ENCODE measurements at regions not wholly inside any gene's neighbourhood (a gene's known extent, or its start where the extent isn't known, plus 50 kb on each side); places are given as distances from the start of the nearest gene placed in this dataset.

DNA sequence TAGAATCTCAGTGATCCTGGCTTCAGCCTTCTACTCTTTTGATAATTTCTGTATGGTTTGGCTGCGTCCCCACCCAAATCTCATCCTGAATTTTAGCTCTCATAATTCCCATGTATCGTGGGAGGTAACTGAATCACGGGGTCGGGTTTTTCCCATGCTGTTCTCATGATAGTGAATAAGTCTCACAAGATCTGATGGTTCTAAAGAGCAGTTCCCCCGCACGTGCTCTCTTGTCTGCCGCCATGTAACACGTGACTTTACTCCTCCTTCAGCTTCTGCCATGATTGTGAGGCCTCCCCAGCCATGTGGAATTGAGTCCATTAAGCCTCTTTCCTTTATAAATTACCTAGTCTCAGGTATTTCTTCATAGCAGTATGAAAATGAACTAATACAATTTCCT, 507.2 kb downstream of the CDH26 start:
- no peaks in the 10 kb centered on the region for H3K27me3 Mint-ChIP-seq (ENCODE audit: unreplicated experiment)
- peaks cover 1% of the 10 kb centered on the region for H3K9me3 Mint-ChIP-seq (ENCODE audit: unreplicated experiment)
- TF ChIP-seq, protein P1, sequence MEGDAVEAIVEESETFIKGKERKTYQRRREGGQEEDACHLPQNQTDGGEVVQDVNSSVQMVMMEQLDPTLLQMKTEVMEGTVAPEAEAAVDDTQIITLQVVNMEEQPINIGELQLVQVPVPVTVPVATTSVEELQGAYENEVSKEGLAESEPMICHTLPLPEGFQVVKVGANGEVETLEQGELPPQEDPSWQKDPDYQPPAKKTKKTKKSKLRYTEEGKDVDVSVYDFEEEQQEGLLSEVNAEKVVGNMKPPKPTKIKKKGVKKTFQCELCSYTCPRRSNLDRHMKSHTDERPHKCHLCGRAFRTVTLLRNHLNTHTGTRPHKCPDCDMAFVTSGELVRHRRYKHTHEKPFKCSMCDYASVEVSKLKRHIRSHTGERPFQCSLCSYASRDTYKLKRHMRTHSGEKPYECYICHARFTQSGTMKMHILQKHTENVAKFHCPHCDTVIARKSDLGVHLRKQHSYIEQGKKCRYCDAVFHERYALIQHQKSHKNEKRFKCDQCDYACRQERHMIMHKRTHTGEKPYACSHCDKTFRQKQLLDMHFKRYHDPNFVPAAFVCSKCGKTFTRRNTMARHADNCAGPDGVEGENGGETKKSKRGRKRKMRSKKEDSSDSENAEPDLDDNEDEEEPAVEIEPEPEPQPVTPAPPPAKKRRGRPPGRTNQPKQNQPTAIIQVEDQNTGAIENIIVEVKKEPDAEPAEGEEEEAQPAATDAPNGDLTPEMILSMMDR (IDR thresholded peaks at IDR 0.05; ENCODE audit: partially characterized antibody, unreplicated experiment): no peak
- no peak for DNase-seq
- H3K36me3 Mint-ChIP-seq (ENCODE audit: unreplicated experiment): peaks cover 4% of the 10 kb centered on the region
- H3K4me1 Mint-ChIP-seq (ENCODE audit: low read depth, unreplicated experiment): no peaks in the 10 kb centered on the region
- no peak overlapping the region for H3K4me3 Mint-ChIP-seq (ENCODE audit: unreplicated experiment)
- no peak overlapping the region for H3K27ac Mint-ChIP-seq (ENCODE audit: unreplicated experiment)

- TF ChIP-seq, protein P1 (IDR thresholded peaks at IDR 0.05; ENCODE audit: partially characterized antibody, unreplicated experiment): no peak
- DNase-seq: no peak
- Mint-ChIP-seq H3K4me1 (ENCODE audit: low read depth, unreplicated experiment) (no peaks in the 10 kb centered on the region), H3K27me3 (ENCODE audit: unreplicated experiment) (no peaks in the 10 kb centered on the region), H3K36me3 (ENCODE audit: unreplicated experiment) (peaks cover 4% of the 10 kb centered on the region), H3K4me3 (ENCODE audit: unreplicated experiment) (no peak overlapping the region), H3K9me3 (ENCODE audit: unreplicated experiment) (peaks cover 1% of the 10 kb centered on the region), H3K27ac (ENCODE audit: unreplicated experiment) (no peak overlapping the region)
Observed at GRCh38 chr20:60465993-60466686, 507.9 kb downstream of the CDH26 start.

GRCh38 chr20:60466687-60467022, 508.4 kb downstream of the CDH26 start:
- H3K27ac Mint-ChIP-seq (ENCODE audit: unreplicated experiment): no peak overlapping the region

DNA sequence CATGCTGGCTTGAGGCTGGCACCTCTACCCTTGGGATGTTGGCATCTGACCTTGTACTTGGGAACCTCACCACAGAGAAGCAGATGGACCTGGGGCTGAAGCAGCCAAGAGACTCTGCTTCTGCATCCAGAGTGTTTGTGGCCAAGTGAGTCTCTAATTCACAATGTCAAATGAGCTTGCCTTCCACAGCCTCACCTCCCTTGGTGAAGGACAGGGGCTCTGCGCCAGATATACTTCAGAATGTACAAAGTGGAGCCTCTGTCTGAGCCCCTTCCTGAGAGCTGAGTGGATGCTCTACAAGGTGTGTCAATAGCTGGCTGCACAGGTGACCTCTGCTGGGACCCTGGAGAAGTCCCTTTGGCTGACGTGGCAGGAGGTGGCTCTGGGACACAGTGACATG, 508.9 kb downstream of the CDH26 start:
- no peak overlapping the region for H3K27ac Mint-ChIP-seq (ENCODE audit: unreplicated experiment)
- peaks cover 1% of the 10 kb centered on the region for H3K9me3 Mint-ChIP-seq (ENCODE audit: unreplicated experiment)
- H3K4me1 Mint-ChIP-seq (ENCODE audit: low read depth, unreplicated experiment): no peaks in the 10 kb centered on the region
- TF ChIP-seq, protein P1 (IDR thresholded peaks at IDR 0.05; ENCODE audit: partially characterized antibody, unreplicated experiment): no peak
- no peak overlapping the region for H3K4me3 Mint-ChIP-seq (ENCODE audit: unreplicated experiment)
- H3K27me3 Mint-ChIP-seq (ENCODE audit: unreplicated experiment): no peaks in the 10 kb centered on the region
- no peak for DNase-seq
- H3K36me3 Mint-ChIP-seq (ENCODE audit: unreplicated experiment): peaks cover 4% of the 10 kb centered on the region

More at GRCh38 chr20:60466687-60467022, 508.4 kb downstream of the CDH26 start:
- Mint-ChIP-seq H3K9me3 (ENCODE audit: unreplicated experiment) (peaks cover 1% of the 10 kb centered on the region), H3K4me3 (ENCODE audit: unreplicated experiment) (no peak overlapping the region), H3K27me3 (ENCODE audit: unreplicated experiment) (no peaks in the 10 kb centered on the region), H3K4me1 (ENCODE audit: low read depth, unreplicated experiment) (no peaks in the 10 kb centered on the region), H3K36me3 (ENCODE audit: unreplicated experiment) (peaks cover 4% of the 10 kb centered on the region)
- TF ChIP-seq, protein P1 (IDR thresholded peaks at IDR 0.05; ENCODE audit: partially characterized antibody, unreplicated experiment): no peak
- DNase-seq: no peak

DNA sequence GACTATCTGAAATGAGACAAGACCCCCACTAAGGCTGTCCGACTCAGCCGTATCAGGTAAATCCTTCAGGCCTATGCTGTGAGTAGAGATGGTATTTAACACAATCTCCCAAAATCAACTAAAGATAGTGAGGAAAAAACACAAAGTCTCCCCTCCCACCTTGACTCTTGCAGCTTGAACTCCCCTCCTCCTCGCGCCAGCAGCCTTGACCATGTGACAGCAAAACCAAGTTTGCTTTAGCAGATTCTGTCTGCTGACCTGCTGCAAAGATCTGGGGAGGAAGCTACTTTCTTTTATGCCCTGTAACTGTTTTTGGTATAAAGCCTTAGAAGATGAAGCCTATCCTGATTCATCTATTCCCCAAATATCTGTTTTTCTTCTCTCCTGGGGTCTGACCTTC, 509.5 kb downstream of the CDH26 start:
- peaks cover 1% of the 10 kb centered on the region for H3K9me3 Mint-ChIP-seq (ENCODE audit: unreplicated experiment)
- H3K4me3 Mint-ChIP-seq (ENCODE audit: unreplicated experiment): no peak overlapping the region
- H3K36me3 Mint-ChIP-seq (ENCODE audit: unreplicated experiment): peaks cover 4% of the 10 kb centered on the region
- H3K27me3 Mint-ChIP-seq (ENCODE audit: unreplicated experiment): no peaks in the 10 kb centered on the region
- DNase-seq: no peak
- no peaks in the 10 kb centered on the region for H3K4me1 Mint-ChIP-seq (ENCODE audit: low read depth, unreplicated experiment)
- TF ChIP-seq, protein P1 (IDR thresholded peaks at IDR 0.05; ENCODE audit: partially characterized antibody, unreplicated experiment): no peak
- H3K27ac Mint-ChIP-seq (ENCODE audit: unreplicated experiment): no peak overlapping the region
